Hepatocyte (in vitro differentiated cells): ENCODE measurements at regions not wholly inside any gene's neighbourhood (a gene's known extent, or its start where the extent isn't known, plus 50 kb on each side); places are given as distances from the start of the nearest gene placed in this dataset.

ENCODE experiments used
- DNase-seq: peaks from one replicate; pipeline ENCODE4 v3.0.0-alpha.2; 2016; ENCODE audit warnings: low spot score
- H2AFZ ChIP-seq: fragments of 200-600 bp; sonication (generic); 2 replicates; pipeline ENCODE4 v1.6.0; 2016; ENCODE audit warnings: antibody characterized with exemption, mild to moderate bottlenecking
- H3K27ac ChIP-seq: fragments of 200-600 bp; sonication (generic); 2 replicates; pipeline ENCODE4 v1.5.1; 2016; ENCODE audit warnings: mild to moderate bottlenecking
- H3K27me3 ChIP-seq: fragments of 200-600 bp; sonication (generic); 2 replicates; pipeline ENCODE4 v1.6.1; 2016
- H3K36me3 ChIP-seq: fragments of 200-600 bp; sonication (generic); replicated peaks from 2 replicates; pipeline ENCODE4 v1.5.1; 2016; ENCODE audit warnings: low read depth; ENCODE audit not compliant: insufficient read depth
- H3K4me1 ChIP-seq: fragments of 200-600 bp; sonication (generic); 2 replicates; pipeline ENCODE4 v1.5.1; 2016; ENCODE audit warnings: mild to moderate bottlenecking, moderate library complexity; ENCODE audit not compliant: insufficient read depth
- H3K4me2 ChIP-seq: fragments of 200-600 bp; sonication (generic); 2 replicates; pipeline ENCODE4 v1.6.0; 2016
- H3K4me3 ChIP-seq: fragments of 200-600 bp; sonication (generic); 2 replicates; pipeline ENCODE4 v1.5.1; 2016; ENCODE audit warnings: mild to moderate bottlenecking
- H3K79me2 ChIP-seq: fragments of 200-600 bp; sonication (generic); 2 replicates; pipeline ENCODE4 v1.6.0; 2017; ENCODE audit warnings: mild to moderate bottlenecking
- H3K9me2 ChIP-seq: fragments of 200-600 bp; sonication (generic); replicated peaks from 2 replicates; pipeline ENCODE4 v1.6.0; 2017; ENCODE audit warnings: mild to moderate bottlenecking; ENCODE audit not compliant: insufficient read depth
- H3K9me3 ChIP-seq: fragments of 200-600 bp; sonication (generic); 2 replicates; pipeline ENCODE4 v1.5.1; 2016; ENCODE audit warnings: low read depth, mild to moderate bottlenecking
- H4K20me1 ChIP-seq: fragments of 200-600 bp; sonication (generic); 2 replicates; pipeline ENCODE4 v1.6.0; 2016; ENCODE audit warnings: mild to moderate bottlenecking; ENCODE audit not compliant: insufficient read depth, poor library complexity, severe bottlenecking
- EZH2 ChIP-seq: fragments of 200-600 bp; sonication (generic); IDR thresholded peaks from 2 replicates; pipeline ENCODE4 v1.6.1; 2016; ENCODE audit warnings: antibody characterized with exemption, mild to moderate bottlenecking, borderline replicate concordance
- EZH2phosphoT487 ChIP-seq: fragments of 200-600 bp; sonication (generic); IDR thresholded peaks from one replicate; pipeline ENCODE4 v1.6.1; 2018; ENCODE audit warnings: antibody characterized with exemption, mild to moderate bottlenecking, low read depth, moderate library complexity; ENCODE audit not compliant: unreplicated experiment, severe bottlenecking
- WGBS: methylation state at CpG from one replicate; pipeline ENCODE4 v1.1.6; 2016; ENCODE audit warnings: low lambda C conversion rate; ENCODE audit errors: missing lambda C conversion rate; 5-methylcytosine and 5-hydroxymethylcytosine counted together
- TF ChIP-seq, protein P1 (sequence below): fragments of 200-600 bp; sonication (generic); IDR thresholded peaks from 2 replicates; pipeline ENCODE4 v1.5.1; 2016; ENCODE audit warnings: antibody characterized with exemption, mild to moderate bottlenecking; ENCODE audit not compliant: poor library complexity

DNA sequence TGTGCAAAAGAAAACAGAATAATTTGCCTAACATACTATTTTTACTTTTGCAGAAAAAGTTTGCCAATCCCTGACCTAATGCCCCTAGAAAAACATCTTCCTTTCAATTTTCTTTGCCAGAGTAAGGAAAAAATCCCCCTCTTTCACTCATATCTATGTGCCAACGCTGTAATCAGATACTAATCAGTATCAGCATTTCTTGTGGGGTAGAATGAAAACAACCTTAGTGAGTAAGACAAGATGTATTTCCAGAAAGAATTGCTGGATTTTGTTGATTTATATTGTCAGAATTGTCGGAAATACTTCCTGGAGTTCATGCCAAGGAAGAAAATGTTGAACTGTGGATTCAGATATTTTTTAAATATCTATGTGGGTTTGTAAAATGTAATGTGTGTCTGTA lies 1893.8 kb downstream of the NCAM2 start:
- H3K4me1 ChIP-seq = no peaks in the 10 kb centered on the region
- H3K4me3 ChIP-seq = no peak overlapping the region
- TF ChIP-seq EZH2phosphoT487 (no peak), EZH2 (no peak)
- TF ChIP-seq, protein P1, sequence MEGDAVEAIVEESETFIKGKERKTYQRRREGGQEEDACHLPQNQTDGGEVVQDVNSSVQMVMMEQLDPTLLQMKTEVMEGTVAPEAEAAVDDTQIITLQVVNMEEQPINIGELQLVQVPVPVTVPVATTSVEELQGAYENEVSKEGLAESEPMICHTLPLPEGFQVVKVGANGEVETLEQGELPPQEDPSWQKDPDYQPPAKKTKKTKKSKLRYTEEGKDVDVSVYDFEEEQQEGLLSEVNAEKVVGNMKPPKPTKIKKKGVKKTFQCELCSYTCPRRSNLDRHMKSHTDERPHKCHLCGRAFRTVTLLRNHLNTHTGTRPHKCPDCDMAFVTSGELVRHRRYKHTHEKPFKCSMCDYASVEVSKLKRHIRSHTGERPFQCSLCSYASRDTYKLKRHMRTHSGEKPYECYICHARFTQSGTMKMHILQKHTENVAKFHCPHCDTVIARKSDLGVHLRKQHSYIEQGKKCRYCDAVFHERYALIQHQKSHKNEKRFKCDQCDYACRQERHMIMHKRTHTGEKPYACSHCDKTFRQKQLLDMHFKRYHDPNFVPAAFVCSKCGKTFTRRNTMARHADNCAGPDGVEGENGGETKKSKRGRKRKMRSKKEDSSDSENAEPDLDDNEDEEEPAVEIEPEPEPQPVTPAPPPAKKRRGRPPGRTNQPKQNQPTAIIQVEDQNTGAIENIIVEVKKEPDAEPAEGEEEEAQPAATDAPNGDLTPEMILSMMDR = no peak
- 75% methylated on average over 2 of the region's 2 CpGs for WGBS
- no peaks in the 10 kb centered on the region for H3K9me3 ChIP-seq
- no peaks in the 10 kb centered on the region for H3K36me3 ChIP-seq
- H3K9me2 ChIP-seq = no peaks in the 10 kb centered on the region
- no peak overlapping the region for H2AFZ ChIP-seq
- H3K27me3 ChIP-seq = no peaks in the 10 kb centered on the region
- H4K20me1 ChIP-seq = no peaks in the 10 kb centered on the region
- no peak overlapping the region for H3K4me2 ChIP-seq
- DNase-seq = no peak
- no peak overlapping the region for H3K27ac ChIP-seq
- no peaks in the 10 kb centered on the region for H3K79me2 ChIP-seq

DNA sequence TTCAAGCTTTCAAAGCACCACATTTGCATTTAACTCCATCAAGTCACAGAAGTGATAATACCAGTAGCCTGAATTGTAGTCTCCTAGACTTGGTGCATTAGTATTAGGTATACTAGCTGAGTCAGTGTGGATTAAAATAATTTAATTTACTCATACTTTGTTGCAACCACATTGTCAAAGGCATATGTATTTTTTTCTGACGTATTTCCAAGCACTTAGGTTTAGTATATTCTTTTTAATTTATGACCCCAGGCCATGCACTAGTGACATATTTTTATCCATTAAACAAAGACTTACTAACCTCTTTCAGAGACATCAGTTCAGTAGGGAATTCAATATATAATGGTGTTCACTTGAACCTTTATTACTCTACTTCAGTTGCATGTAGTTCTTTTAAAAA lies 1894.5 kb downstream of the NCAM2 start:
- WGBS = 96% methylated on average over 1 of the region's 1 CpG
- Histone ChIP-seq H2AFZ (no peak overlapping the region), H3K27me3 (no peaks in the 10 kb centered on the region), H3K9me3 (no peaks in the 10 kb centered on the region), H3K27ac (no peak overlapping the region), H4K20me1 (no peaks in the 10 kb centered on the region), H3K79me2 (no peaks in the 10 kb centered on the region), H3K36me3 (no peaks in the 10 kb centered on the region), H3K4me3 (no peak overlapping the region), H3K9me2 (no peaks in the 10 kb centered on the region), H3K4me2 (no peak overlapping the region), H3K4me1 (no peaks in the 10 kb centered on the region)
- TF ChIP-seq EZH2phosphoT487 (no peak), EZH2 (no peak)
- TF ChIP-seq, protein P1 = no peak
- DNase-seq = no peak

DNA sequence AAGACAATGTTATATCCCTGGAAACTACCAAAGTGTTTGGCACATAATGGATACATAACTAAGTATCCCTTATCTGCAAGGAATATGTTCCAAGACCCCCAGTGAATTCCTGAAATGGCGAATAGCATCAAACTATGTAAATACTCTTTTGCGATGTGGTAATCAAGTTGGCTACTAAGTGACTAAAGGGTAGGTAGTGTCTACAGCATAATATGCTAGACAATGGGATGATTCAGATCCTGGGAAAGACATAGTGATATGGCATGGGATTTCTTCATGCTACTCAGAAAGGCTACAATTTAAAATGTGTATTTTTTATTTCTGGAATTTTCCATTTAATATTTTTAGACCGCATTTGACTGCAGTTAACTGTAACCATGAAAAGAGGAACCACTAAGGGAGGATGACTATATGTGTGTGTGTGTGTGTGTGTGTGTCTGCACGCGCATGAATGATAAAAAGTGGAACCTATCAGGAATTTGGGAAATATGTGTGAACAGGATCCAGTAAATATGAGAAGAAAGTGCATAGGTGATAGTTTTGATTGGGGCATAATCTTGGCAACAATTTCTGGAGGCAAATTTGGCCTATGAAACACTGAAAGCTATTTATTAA lies 1899.9 kb downstream of the NCAM2 start:
- no peaks in the 10 kb centered on the region for H3K79me2 ChIP-seq
- 91% methylated on average over 5 of the region's 5 CpGs for WGBS
- no peak overlapping the region for H3K27ac ChIP-seq
- no peaks in the 10 kb centered on the region for H3K4me1 ChIP-seq
- H3K36me3 ChIP-seq = no peaks in the 10 kb centered on the region
- no peak for DNase-seq
- no peaks in the 10 kb centered on the region for H3K27me3 ChIP-seq
- H3K9me3 ChIP-seq = no peaks in the 10 kb centered on the region
- H2AFZ ChIP-seq = no peak overlapping the region
- no peak for TF ChIP-seq EZH2
- TF ChIP-seq, protein P1 = no peak
- no peak for TF ChIP-seq EZH2phosphoT487
- H3K9me2 ChIP-seq = no peaks in the 10 kb centered on the region
- H4K20me1 ChIP-seq = no peaks in the 10 kb centered on the region
- H3K4me3 ChIP-seq = no peak overlapping the region
- H3K4me2 ChIP-seq = no peak overlapping the region

DNA sequence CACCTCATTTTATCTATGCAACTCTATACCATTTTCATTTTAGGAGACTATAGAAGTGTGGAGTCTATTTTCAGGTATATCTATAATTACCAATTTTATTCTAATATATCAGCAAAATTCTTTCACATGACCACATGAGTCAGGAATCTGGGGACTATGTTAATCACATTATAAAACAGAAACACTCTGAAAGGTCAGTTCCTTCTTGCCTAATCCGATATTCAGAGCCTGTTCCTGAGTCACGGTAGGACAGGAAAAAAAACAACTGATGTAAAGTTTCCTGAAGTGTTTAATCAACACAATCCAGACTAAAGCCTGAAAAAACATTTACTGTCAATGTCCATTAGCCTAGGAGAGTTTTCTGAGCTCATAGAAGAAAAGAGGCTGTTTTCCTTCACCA lies 1902.3 kb downstream of the NCAM2 start:
- Histone ChIP-seq H3K4me1 (no peaks in the 10 kb centered on the region), H3K36me3 (no peaks in the 10 kb centered on the region), H4K20me1 (no peaks in the 10 kb centered on the region), H3K4me2 (no peak overlapping the region), H3K9me3 (no peaks in the 10 kb centered on the region), H3K4me3 (no peak overlapping the region), H3K27me3 (no peaks in the 10 kb centered on the region), H3K79me2 (no peaks in the 10 kb centered on the region), H2AFZ (no peak overlapping the region), H3K9me2 (no peaks in the 10 kb centered on the region), H3K27ac (no peak overlapping the region)
- WGBS = 42% methylated on average over 2 of the region's 2 CpGs
- DNase-seq = no peak
- no peak for TF ChIP-seq EZH2phosphoT487
